ENCODE measurements at regions not wholly inside any gene's neighbourhood (a gene's known extent, or its start where the extent isn't known, plus 50 kb on each side); places are given as distances from the start of the nearest gene placed in this dataset.

DNA sequence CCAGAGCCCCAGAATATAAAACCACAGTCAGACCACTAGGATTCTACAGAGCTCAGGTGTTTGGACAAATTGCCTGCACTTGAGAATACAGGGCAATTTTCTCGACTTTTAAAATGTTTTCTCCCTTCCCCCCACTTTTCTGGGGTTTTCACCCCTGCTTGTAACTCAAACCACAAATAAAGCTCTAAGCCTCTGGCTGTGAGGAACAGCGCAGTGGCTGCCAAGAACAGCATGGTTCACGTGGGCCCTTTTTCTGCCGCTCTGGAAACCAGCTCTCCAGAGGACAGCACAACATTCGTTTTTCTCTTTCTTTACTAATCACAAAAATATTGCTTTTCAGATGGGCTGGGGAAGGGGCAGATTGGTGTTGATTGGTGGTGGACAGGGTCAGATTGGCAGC lies 102.2 kb upstream of the JUN start:
- BruUV-seq (replicated peaks) = no TSS peak
- ChIA-PET POLR2A (ENCODE audit: low non-redundant PET) (no interaction called here), CTCF (no interaction called here)
- no peak for DNase-seq (ENCODE audit: low spot score)
- Histone ChIP-seq H3K36me3 (ENCODE audit: insufficient read depth, low read length, poor library complexity, severe bottlenecking) (no peaks in the 10 kb centered on the region), H3K27me3 (replicated peaks; ENCODE audit: insufficient read depth, low read depth, low read length, poor library complexity) (no peaks in the 10 kb centered on the region), H3K4me3 (ENCODE audit: low read depth, low read length, poor library complexity, severe bottlenecking) (no peak overlapping the region), H3K4me1 (ENCODE audit: insufficient read depth, low read length, poor library complexity, severe bottlenecking) (peaks cover 16% of the 10 kb centered on the region), H3K9me3 (ENCODE audit: low read depth, low read length, poor library complexity, severe bottlenecking) (no peaks in the 10 kb centered on the region), H3K27ac (ENCODE audit: low read depth, low read length, poor library complexity, severe bottlenecking) (no peak overlapping the region)
- TF ChIP-seq EZH2 (IDR thresholded peaks at IDR 0.05; ENCODE audit: borderline replicate concordance, low read depth, low read length, poor library complexity, severe bottlenecking) = no peak
- TF ChIP-seq, protein P1, sequence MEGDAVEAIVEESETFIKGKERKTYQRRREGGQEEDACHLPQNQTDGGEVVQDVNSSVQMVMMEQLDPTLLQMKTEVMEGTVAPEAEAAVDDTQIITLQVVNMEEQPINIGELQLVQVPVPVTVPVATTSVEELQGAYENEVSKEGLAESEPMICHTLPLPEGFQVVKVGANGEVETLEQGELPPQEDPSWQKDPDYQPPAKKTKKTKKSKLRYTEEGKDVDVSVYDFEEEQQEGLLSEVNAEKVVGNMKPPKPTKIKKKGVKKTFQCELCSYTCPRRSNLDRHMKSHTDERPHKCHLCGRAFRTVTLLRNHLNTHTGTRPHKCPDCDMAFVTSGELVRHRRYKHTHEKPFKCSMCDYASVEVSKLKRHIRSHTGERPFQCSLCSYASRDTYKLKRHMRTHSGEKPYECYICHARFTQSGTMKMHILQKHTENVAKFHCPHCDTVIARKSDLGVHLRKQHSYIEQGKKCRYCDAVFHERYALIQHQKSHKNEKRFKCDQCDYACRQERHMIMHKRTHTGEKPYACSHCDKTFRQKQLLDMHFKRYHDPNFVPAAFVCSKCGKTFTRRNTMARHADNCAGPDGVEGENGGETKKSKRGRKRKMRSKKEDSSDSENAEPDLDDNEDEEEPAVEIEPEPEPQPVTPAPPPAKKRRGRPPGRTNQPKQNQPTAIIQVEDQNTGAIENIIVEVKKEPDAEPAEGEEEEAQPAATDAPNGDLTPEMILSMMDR (conservative IDR thresholded peaks at IDR 0.05; ENCODE audit: low read depth, low read length) = no peak
- intact Hi-C loops (cut with micrococcal nuclease; ENCODE audit: unreplicated experiment) = no loop called here

DNA sequence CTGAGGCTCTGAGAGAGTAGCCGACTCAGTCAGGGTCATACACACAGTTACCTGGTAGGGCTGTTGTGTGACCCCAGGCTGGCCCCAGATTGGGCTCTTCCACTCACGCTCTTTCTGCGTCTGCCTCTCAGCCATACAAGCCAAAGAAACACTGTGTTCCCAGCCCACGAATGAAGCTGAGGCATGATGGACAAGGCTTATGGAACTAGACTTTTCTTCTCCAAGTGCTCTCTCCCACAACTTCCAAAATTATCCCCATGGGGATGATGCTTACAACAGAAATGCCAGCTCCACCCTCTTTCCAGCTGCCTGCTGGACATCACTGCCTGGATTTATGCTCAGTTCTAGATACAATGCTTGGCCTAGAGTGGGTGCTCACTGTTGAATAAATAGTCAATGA lies 102.8 kb upstream of the JUN start:
- Histone ChIP-seq H3K9me3 (ENCODE audit: low read depth, low read length, poor library complexity, severe bottlenecking) (no peaks in the 10 kb centered on the region), H3K4me1 (ENCODE audit: insufficient read depth, low read length, poor library complexity, severe bottlenecking) (peaks cover 16% of the 10 kb centered on the region), H3K27ac (ENCODE audit: low read depth, low read length, poor library complexity, severe bottlenecking) (no peak overlapping the region), H3K27me3 (replicated peaks; ENCODE audit: insufficient read depth, low read depth, low read length, poor library complexity) (no peaks in the 10 kb centered on the region), H3K36me3 (ENCODE audit: insufficient read depth, low read length, poor library complexity, severe bottlenecking) (no peaks in the 10 kb centered on the region), H3K4me3 (ENCODE audit: low read depth, low read length, poor library complexity, severe bottlenecking) (no peak overlapping the region)
- no TSS peak for BruUV-seq (replicated peaks)
- intact Hi-C loops (cut with micrococcal nuclease; ENCODE audit: unreplicated experiment) = no loop called here
- ChIA-PET CTCF (no interaction called here), POLR2A (ENCODE audit: low non-redundant PET) (no interaction called here)
- TF ChIP-seq, protein P1 (conservative IDR thresholded peaks at IDR 0.05; ENCODE audit: low read depth, low read length) = no peak
- TF ChIP-seq EZH2 (IDR thresholded peaks at IDR 0.05; ENCODE audit: borderline replicate concordance, low read depth, low read length, poor library complexity, severe bottlenecking) = no peak
- no peak for DNase-seq (ENCODE audit: low spot score)

DNA sequence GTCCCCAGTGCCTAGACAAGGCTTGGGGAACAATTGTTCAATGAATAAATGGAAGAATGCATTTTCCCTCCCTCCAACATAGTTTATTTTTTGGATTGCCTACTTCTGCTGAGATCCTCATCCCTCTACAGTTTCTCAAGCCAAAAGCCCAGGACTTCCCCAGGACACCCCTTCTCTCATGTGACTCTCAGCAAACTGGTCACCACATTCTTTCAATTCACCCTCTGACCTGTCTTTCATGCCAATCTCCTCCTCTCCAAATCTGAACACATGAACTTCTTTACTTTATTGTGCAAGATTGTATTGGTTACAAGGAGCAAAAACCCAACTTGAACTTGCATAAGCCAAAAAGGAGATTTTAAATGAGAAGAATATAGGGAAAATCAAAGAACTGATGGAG lies 103.2 kb upstream of the JUN start:
- no peak for DNase-seq (ENCODE audit: low spot score)
- intact Hi-C loops (cut with micrococcal nuclease; ENCODE audit: unreplicated experiment) = no loop called here
- POLR2A ChIA-PET (ENCODE audit: low non-redundant PET) = no interaction called here
- CTCF ChIA-PET = no interaction called here
- H3K27me3 ChIP-seq (replicated peaks; ENCODE audit: insufficient read depth, low read depth, low read length, poor library complexity) = no peaks in the 10 kb centered on the region
- no peaks in the 10 kb centered on the region for H3K9me3 ChIP-seq (ENCODE audit: low read depth, low read length, poor library complexity, severe bottlenecking)
- no peak overlapping the region for H3K4me3 ChIP-seq (ENCODE audit: low read depth, low read length, poor library complexity, severe bottlenecking)
- H3K36me3 ChIP-seq (ENCODE audit: insufficient read depth, low read length, poor library complexity, severe bottlenecking) = no peaks in the 10 kb centered on the region
- peaks cover 16% of the 10 kb centered on the region for H3K4me1 ChIP-seq (ENCODE audit: insufficient read depth, low read length, poor library complexity, severe bottlenecking)
- H3K27ac ChIP-seq (ENCODE audit: low read depth, low read length, poor library complexity, severe bottlenecking) = no peak overlapping the region
- BruUV-seq (replicated peaks) = no TSS peak
- TF ChIP-seq, protein P1 (conservative IDR thresholded peaks at IDR 0.05; ENCODE audit: low read depth, low read length) = no peak
- TF ChIP-seq EZH2 (IDR thresholded peaks at IDR 0.05; ENCODE audit: borderline replicate concordance, low read depth, low read length, poor library complexity, severe bottlenecking) = no peak

Measured in A673 (cell line).